ENCODE measurements at regions not wholly inside any gene's neighbourhood (a gene's known extent, or its start where the extent isn't known, plus 50 kb on each side); places are given as distances from the start of the nearest gene placed in this dataset.

GRCh38 chr16:11462036-11462435 lies 116.8 kb downstream of the RMI2 start:
- in situ Hi-C loops (cut with MboI; ENCODE audit: low pct_unique_long_range_greater_than_20kb, low sequenced_read_pairs), result no loop called here
- DNase-seq, result no peak

GRCh38 chr16:11462861-11463260 lies 117.6 kb downstream of the RMI2 start:
- in situ Hi-C loops (cut with MboI; ENCODE audit: low pct_unique_long_range_greater_than_20kb, low sequenced_read_pairs), result no loop called here
- DNase-seq, result no peak

GRCh38 chr16:11464241-11464640 lies 119.0 kb downstream of the RMI2 start:
- no peak for DNase-seq
- in situ Hi-C loops (cut with MboI; ENCODE audit: low pct_unique_long_range_greater_than_20kb, low sequenced_read_pairs), result no loop called here

GRCh38 chr16:11465675-11466074 lies 120.4 kb downstream of the RMI2 start:
- no peak for DNase-seq
- in situ Hi-C loops (cut with MboI; ENCODE audit: low pct_unique_long_range_greater_than_20kb, low sequenced_read_pairs), result no loop called here

GRCh38 chr16:11470676-11471415 lies 115.9 kb downstream of the LITAF start:
- DNase-seq, result no peak
- in situ Hi-C loops (cut with MboI; ENCODE audit: low pct_unique_long_range_greater_than_20kb, low sequenced_read_pairs), result no loop called here

- no peak for DNase-seq
- in situ Hi-C loops (cut with MboI; ENCODE audit: low pct_unique_long_range_greater_than_20kb, low sequenced_read_pairs), result no loop called here
Measured at GRCh38 chr16:11471548-11471947, 115.2 kb downstream of the LITAF start.

GRCh38 chr16:11472410-11472809 lies 114.3 kb downstream of the LITAF start:
- in situ Hi-C loops (cut with MboI; ENCODE audit: low pct_unique_long_range_greater_than_20kb, low sequenced_read_pairs), result no loop called here
- no peak for DNase-seq

- in situ Hi-C loops (cut with MboI; ENCODE audit: low pct_unique_long_range_greater_than_20kb, low sequenced_read_pairs), result no loop called here
- DNase-seq, result no peak
Measured at GRCh38 chr16:11472851-11473250, 113.9 kb downstream of the LITAF start.

- in situ Hi-C loops (cut with MboI; ENCODE audit: low pct_unique_long_range_greater_than_20kb, low sequenced_read_pairs), result no loop called here
- DNase-seq, result no peak
Measured at GRCh38 chr16:11473728-11474127, 113.0 kb downstream of the LITAF start.

GRCh38 chr16:11474617-11475291 lies 112.0 kb downstream of the LITAF start:
- in situ Hi-C loops (cut with MboI; ENCODE audit: low pct_unique_long_range_greater_than_20kb, low sequenced_read_pairs), result no loop called here
- DNase-seq, result no peak

- in situ Hi-C loops (cut with MboI; ENCODE audit: low pct_unique_long_range_greater_than_20kb, low sequenced_read_pairs), result no loop called here
- DNase-seq, result no peak
Measured at GRCh38 chr16:11475896-11476630, 110.7 kb downstream of the LITAF start.

GRCh38 chr16:11476676-11477075 lies 110.0 kb downstream of the LITAF start:
- in situ Hi-C loops (cut with MboI; ENCODE audit: low pct_unique_long_range_greater_than_20kb, low sequenced_read_pairs), result no loop called here
- DNase-seq, result no peak

GRCh38 chr16:11478431-11479119 lies 108.1 kb downstream of the LITAF start:
- in situ Hi-C loops (cut with MboI; ENCODE audit: low pct_unique_long_range_greater_than_20kb, low sequenced_read_pairs), result no loop called here
- no peak for DNase-seq

GRCh38 chr16:11479916-11480315 lies 106.8 kb downstream of the LITAF start:
- in situ Hi-C loops (cut with MboI; ENCODE audit: low pct_unique_long_range_greater_than_20kb, low sequenced_read_pairs), result no loop called here
- no peak for DNase-seq

GRCh38 chr16:11480634-11481033 lies 106.1 kb downstream of the LITAF start:
- in situ Hi-C loops (cut with MboI; ENCODE audit: low pct_unique_long_range_greater_than_20kb, low sequenced_read_pairs), result no loop called here
- DNase-seq, result no peak

- in situ Hi-C loops (cut with MboI; ENCODE audit: low pct_unique_long_range_greater_than_20kb, low sequenced_read_pairs), result no loop called here
- DNase-seq, result no peak
Measured at GRCh38 chr16:11481987-11482386, 104.7 kb downstream of the LITAF start.

GRCh38 chr16:11482946-11483748 lies 103.6 kb downstream of the LITAF start:
- in situ Hi-C loops (cut with MboI; ENCODE audit: low pct_unique_long_range_greater_than_20kb, low sequenced_read_pairs), result no loop called here
- DNase-seq, result no peak

GRCh38 chr16:11484691-11485258 lies 101.9 kb downstream of the LITAF start:
- in situ Hi-C loops (cut with MboI; ENCODE audit: low pct_unique_long_range_greater_than_20kb, low sequenced_read_pairs), result no loop called here
- DNase-seq, result no peak

GRCh38 chr16:11485676-11486075 lies 101.0 kb downstream of the LITAF start:
- DNase-seq, result no peak
- in situ Hi-C loops (cut with MboI; ENCODE audit: low pct_unique_long_range_greater_than_20kb, low sequenced_read_pairs), result no loop called here

Data from KBM-7 (cell line).